Stimulated activated memory B cell treated with anti-CD40 and anti-IgM and Interleukin-4, amounts not matched to agents 10 μg/mL and 1 μg/mL and 100 μg/mL, for 72 hours (primary cell): ENCODE measurements at regions not wholly inside any gene's neighbourhood (a gene's known extent, or its start where the extent isn't known, plus 50 kb on each side); places are given as distances from the start of the nearest gene placed in this dataset.
"Not testable (repeated sequence)": the region's sequence is repeated elsewhere in the genome, so short reads cannot be mapped to it uniquely, and the experiment has no call there.

Experiments
- ATAC-seq: fragments of 150-1000 bp; cut with Tn5 transposase; 2 replicates; pipeline ENCODE4 v1.10.0; 2021
- H3K27ac Mint-ChIP-seq: one replicate; pipeline ENCODE4 v1.8.0; 2022; ENCODE audit warnings: mild to moderate bottlenecking, mixed read lengths
- H3K27me3 Mint-ChIP-seq: one replicate; pipeline ENCODE4 v1.8.0; 2022; ENCODE audit warnings: mixed read lengths
- H3K36me3 Mint-ChIP-seq: one replicate; pipeline ENCODE4 v1.8.0; 2022; ENCODE audit warnings: mixed read lengths
- H3K4me1 Mint-ChIP-seq: one replicate; pipeline ENCODE4 v1.8.0; 2022; ENCODE audit warnings: mixed read lengths
- H3K4me3 Mint-ChIP-seq: one replicate; pipeline ENCODE4 v1.8.0; 2022; ENCODE audit warnings: mild to moderate bottlenecking, moderate library complexity, mixed read lengths
- H3K9me3 Mint-ChIP-seq: one replicate; pipeline ENCODE4 v1.8.0; 2022; ENCODE audit warnings: mixed read lengths

GRCh38 chr6:98380589-98380988 lies 453.8 kb upstream of the POU3F2 start:
- Mint-ChIP-seq H3K4me1 (no peaks in the 10 kb centered on the region), H3K9me3 (peaks cover 9% of the 10 kb centered on the region), H3K27me3 (no peaks in the 10 kb centered on the region), H3K4me3 (no peak overlapping the region), H3K27ac (no peak overlapping the region), H3K36me3 (no peaks in the 10 kb centered on the region)
- no peak for ATAC-seq

- Mint-ChIP-seq H3K4me3 (no peak overlapping the region), H3K9me3 (peaks cover 9% of the 10 kb centered on the region), H3K4me1 (no peaks in the 10 kb centered on the region), H3K27me3 (no peaks in the 10 kb centered on the region), H3K27ac (no peak overlapping the region), H3K36me3 (no peaks in the 10 kb centered on the region)
- ATAC-seq: no peak
These were observed 452.1 kb upstream of the POU3F2 start for GRCh38 chr6:98382246-98382645.

- Mint-ChIP-seq H3K27me3 (no peaks in the 10 kb centered on the region), H3K4me3 (no peak overlapping the region), H3K4me1 (no peaks in the 10 kb centered on the region), H3K9me3 (peaks cover 2% of the 10 kb centered on the region), H3K27ac (no peak overlapping the region), H3K36me3 (no peaks in the 10 kb centered on the region)
- no peak for ATAC-seq
These were observed 450.0 kb upstream of the POU3F2 start for GRCh38 chr6:98384334-98384733.

- H3K4me1 Mint-ChIP-seq: no peaks in the 10 kb centered on the region
- ATAC-seq: no peak
- H3K4me3 Mint-ChIP-seq: no peak overlapping the region
- H3K27me3 Mint-ChIP-seq: no peaks in the 10 kb centered on the region
- peaks cover 2% of the 10 kb centered on the region for H3K9me3 Mint-ChIP-seq
- no peak overlapping the region for H3K27ac Mint-ChIP-seq
- no peaks in the 10 kb centered on the region for H3K36me3 Mint-ChIP-seq
These were observed 449.6 kb upstream of the POU3F2 start for GRCh38 chr6:98384801-98385200.

GRCh38 chr6:98395610-98396166 lies 438.7 kb upstream of the POU3F2 start:
- H3K27me3 Mint-ChIP-seq: no peaks in the 10 kb centered on the region
- H3K4me1 Mint-ChIP-seq: no peaks in the 10 kb centered on the region
- no peak overlapping the region for H3K27ac Mint-ChIP-seq
- ATAC-seq: no peak
- no peaks in the 10 kb centered on the region for H3K9me3 Mint-ChIP-seq
- H3K36me3 Mint-ChIP-seq: no peaks in the 10 kb centered on the region
- H3K4me3 Mint-ChIP-seq: no peak overlapping the region

GRCh38 chr6:98416027-98416426 lies 418.3 kb upstream of the POU3F2 start:
- Mint-ChIP-seq H3K9me3 (peaks cover 12% of the 10 kb centered on the region), H3K27me3 (no peaks in the 10 kb centered on the region), H3K36me3 (no peaks in the 10 kb centered on the region), H3K4me1 (no peaks in the 10 kb centered on the region), H3K4me3 (no peak overlapping the region), H3K27ac (no peak overlapping the region)
- ATAC-seq: no peak

GRCh38 chr6:98416497-98417158 lies 417.7 kb upstream of the POU3F2 start:
- not testable (repeated sequence) for H3K4me1 Mint-ChIP-seq, ATAC-seq, H3K36me3 Mint-ChIP-seq, H3K27ac Mint-ChIP-seq, H3K4me3 Mint-ChIP-seq, H3K27me3 Mint-ChIP-seq
- H3K9me3 Mint-ChIP-seq: peaks cover 12% of the 10 kb centered on the region

GRCh38 chr6:98433325-98434056 lies 400.9 kb upstream of the POU3F2 start:
- Mint-ChIP-seq H3K4me3 (no peak overlapping the region), H3K9me3 (peaks cover 4% of the 10 kb centered on the region), H3K36me3 (no peaks in the 10 kb centered on the region), H3K27ac (no peak overlapping the region), H3K4me1 (no peaks in the 10 kb centered on the region), H3K27me3 (no peaks in the 10 kb centered on the region)
- ATAC-seq: no peak

- no peak for ATAC-seq
- Mint-ChIP-seq H3K27ac (no peak overlapping the region), H3K4me3 (no peak overlapping the region)
These were observed 390.7 kb upstream of the POU3F2 start for GRCh38 chr6:98443633-98444032.

GRCh38 chr6:98452685-98453084 lies 381.7 kb upstream of the POU3F2 start:
- H3K27me3 Mint-ChIP-seq: no peaks in the 10 kb centered on the region
- H3K9me3 Mint-ChIP-seq: no peaks in the 10 kb centered on the region
- H3K4me3 Mint-ChIP-seq: no peak overlapping the region
- no peak overlapping the region for H3K27ac Mint-ChIP-seq
- ATAC-seq: no peak
- H3K4me1 Mint-ChIP-seq: no peaks in the 10 kb centered on the region
- H3K36me3 Mint-ChIP-seq: no peaks in the 10 kb centered on the region

More at GRCh38 chr6:98443633-98444032, 390.7 kb upstream of the POU3F2 start:
- no peaks in the 10 kb centered on the region for H3K36me3 Mint-ChIP-seq
- H3K27me3 Mint-ChIP-seq: no peaks in the 10 kb centered on the region
- no peaks in the 10 kb centered on the region for H3K4me1 Mint-ChIP-seq
- peaks cover 7% of the 10 kb centered on the region for H3K9me3 Mint-ChIP-seq

- Mint-ChIP-seq H3K9me3 (no peaks in the 10 kb centered on the region), H3K4me1 (no peaks in the 10 kb centered on the region), H3K36me3 (no peaks in the 10 kb centered on the region), H3K4me3 (no peak overlapping the region), H3K27me3 (no peaks in the 10 kb centered on the region), H3K27ac (no peak overlapping the region)
- ATAC-seq: no peak
These were observed 379.5 kb upstream of the POU3F2 start for GRCh38 chr6:98454809-98455322.

GRCh38 chr6:98458708-98459107 lies 375.7 kb upstream of the POU3F2 start:
- no peak for ATAC-seq
- no peaks in the 10 kb centered on the region for H3K36me3 Mint-ChIP-seq
- no peaks in the 10 kb centered on the region for H3K9me3 Mint-ChIP-seq
- H3K27me3 Mint-ChIP-seq: no peaks in the 10 kb centered on the region
- H3K4me3 Mint-ChIP-seq: no peak overlapping the region
- H3K4me1 Mint-ChIP-seq: no peaks in the 10 kb centered on the region
- H3K27ac Mint-ChIP-seq: no peak overlapping the region

GRCh38 chr6:98463038-98464000 lies 371.1 kb upstream of the POU3F2 start:
- Mint-ChIP-seq H3K36me3 (no peaks in the 10 kb centered on the region), H3K4me1 (no peaks in the 10 kb centered on the region), H3K27me3 (no peaks in the 10 kb centered on the region), H3K9me3 (peaks cover 4% of the 10 kb centered on the region), H3K4me3 (no peak overlapping the region), H3K27ac (no peak overlapping the region)
- no peak for ATAC-seq

GRCh38 chr6:98467091-98467490 lies 367.3 kb upstream of the POU3F2 start:
- no peaks in the 10 kb centered on the region for H3K36me3 Mint-ChIP-seq
- no peaks in the 10 kb centered on the region for H3K27me3 Mint-ChIP-seq
- no peak for ATAC-seq
- no peak overlapping the region for H3K4me3 Mint-ChIP-seq
- H3K9me3 Mint-ChIP-seq: peaks cover 12% of the 10 kb centered on the region
- no peak overlapping the region for H3K27ac Mint-ChIP-seq
- H3K4me1 Mint-ChIP-seq: no peaks in the 10 kb centered on the region

GRCh38 chr6:98467902-98468301 lies 366.5 kb upstream of the POU3F2 start:
- Mint-ChIP-seq H3K4me3 (no peak overlapping the region), H3K4me1 (no peaks in the 10 kb centered on the region), H3K36me3 (no peaks in the 10 kb centered on the region), H3K9me3 (peaks cover 16% of the 10 kb centered on the region), H3K27me3 (no peaks in the 10 kb centered on the region), H3K27ac (no peak overlapping the region)
- no peak for ATAC-seq
